Endothelial cell of umbilical vein (primary cell): ENCODE measurements at regions not wholly inside any gene's neighbourhood (a gene's known extent, or its start where the extent isn't known, plus 50 kb on each side); places are given as distances from the start of the nearest gene placed in this dataset.

Experiments used
- POLR2A ChIP-seq: IDR thresholded peaks from 2 replicates; pipeline ENCODE4 v1.6.1; 2012; ENCODE audit warnings: low read depth, mild to moderate bottlenecking, control low read depth, low read length
- POLR2AphosphoS5 ChIP-seq: IDR thresholded peaks from 2 replicates; pipeline ENCODE4 v1.6.1; 2012; ENCODE audit warnings: low read depth, mild to moderate bottlenecking, control low read depth, low read length, moderate library complexity; ENCODE audit not compliant: insufficient read depth
- TF ChIP-seq, protein P1 (sequence below), 2 donors: IDR thresholded peaks; 1 replicate in 1 of 2; 2 replicates in 1 of 2; pipeline ENCODE4 v1.5.1; 2011; ENCODE audit warnings: low read length in 2 of 2, mild to moderate bottlenecking in 2 of 2, moderate library complexity in 2 of 2, control low read depth in 1 of 2, inconsistent platforms in 1 of 2, low read depth in 1 of 2; ENCODE audit not compliant: insufficient read depth in 1 of 2; ENCODE audit errors: extremely low read depth in 1 of 2
- TF ChIP-seq, protein P2 (sequence below): IDR thresholded peaks from 2 replicates; pipeline ENCODE4 v1.6.1; 2011; ENCODE audit not compliant: insufficient read depth, insufficient read length

DNA sequence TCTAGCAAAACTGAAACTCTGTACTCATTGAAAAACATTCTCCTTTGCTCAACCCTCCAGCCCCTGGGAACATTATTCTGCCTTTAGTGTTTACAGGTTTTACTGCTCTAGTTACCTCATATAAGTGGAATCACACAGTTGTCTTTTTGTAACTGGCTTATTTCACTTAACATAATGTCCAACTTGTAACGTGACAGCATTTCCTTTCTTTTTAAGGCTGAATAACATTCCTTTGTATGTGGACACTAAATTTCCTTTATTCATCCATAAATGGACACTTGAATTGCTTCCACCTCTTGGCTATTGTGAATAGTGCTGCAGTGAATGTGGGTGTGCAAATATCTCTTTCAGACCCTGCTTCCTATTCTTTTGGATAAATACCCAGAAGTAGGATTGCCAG is 144.9 kb downstream of the ACTR3 start:
- no peak for TF ChIP-seq POLR2AphosphoS5
- TF ChIP-seq, protein P1, sequence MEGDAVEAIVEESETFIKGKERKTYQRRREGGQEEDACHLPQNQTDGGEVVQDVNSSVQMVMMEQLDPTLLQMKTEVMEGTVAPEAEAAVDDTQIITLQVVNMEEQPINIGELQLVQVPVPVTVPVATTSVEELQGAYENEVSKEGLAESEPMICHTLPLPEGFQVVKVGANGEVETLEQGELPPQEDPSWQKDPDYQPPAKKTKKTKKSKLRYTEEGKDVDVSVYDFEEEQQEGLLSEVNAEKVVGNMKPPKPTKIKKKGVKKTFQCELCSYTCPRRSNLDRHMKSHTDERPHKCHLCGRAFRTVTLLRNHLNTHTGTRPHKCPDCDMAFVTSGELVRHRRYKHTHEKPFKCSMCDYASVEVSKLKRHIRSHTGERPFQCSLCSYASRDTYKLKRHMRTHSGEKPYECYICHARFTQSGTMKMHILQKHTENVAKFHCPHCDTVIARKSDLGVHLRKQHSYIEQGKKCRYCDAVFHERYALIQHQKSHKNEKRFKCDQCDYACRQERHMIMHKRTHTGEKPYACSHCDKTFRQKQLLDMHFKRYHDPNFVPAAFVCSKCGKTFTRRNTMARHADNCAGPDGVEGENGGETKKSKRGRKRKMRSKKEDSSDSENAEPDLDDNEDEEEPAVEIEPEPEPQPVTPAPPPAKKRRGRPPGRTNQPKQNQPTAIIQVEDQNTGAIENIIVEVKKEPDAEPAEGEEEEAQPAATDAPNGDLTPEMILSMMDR (IDR thresholded peaks at IDR 0.05; ENCODE audit: extremely low read depth in 1 of 2, insufficient read depth in 1 of 2, low read depth in 1 of 2, low read length in 2 of 2), result no peak
- no peak for TF ChIP-seq POLR2A
- TF ChIP-seq, protein P2, sequence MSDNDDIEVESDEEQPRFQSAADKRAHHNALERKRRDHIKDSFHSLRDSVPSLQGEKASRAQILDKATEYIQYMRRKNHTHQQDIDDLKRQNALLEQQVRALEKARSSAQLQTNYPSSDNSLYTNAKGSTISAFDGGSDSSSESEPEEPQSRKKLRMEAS, result no peak
